GM04503 (cell line): ENCODE measurements at regions not wholly inside any gene's neighbourhood (a gene's known extent, or its start where the extent isn't known, plus 50 kb on each side); places are given as distances from the start of the nearest gene placed in this dataset.
A peak's percentile ranks its signal among the peaks of the same experiment; 100 is the strongest.
"Not testable (repeated sequence)": the region's sequence is repeated elsewhere in the genome, so short reads cannot be mapped to it uniquely, and the experiment has no call there.

Experiments
- DNase-seq: peaks from one replicate; pipeline ENCODE4 v3.0.0-alpha.2; 2012; ENCODE audit warnings: low read depth

- DNase-seq: no peak
Measured at GRCh38 chr12:88756153-88756552, 175.9 kb upstream of the KITLG start.

- no peak for DNase-seq
Measured at GRCh38 chr12:88753707-88754106, 173.4 kb upstream of the KITLG start.

GRCh38 chr12:88753066-88753465 lies 172.8 kb upstream of the KITLG start:
- peak; percentile 23 for DNase-seq

GRCh38 chr12:88752183-88752582 lies 171.9 kb upstream of the KITLG start:
- DNase-seq: no peak

- no peak for DNase-seq
Measured at GRCh38 chr12:88750867-88751543, 170.7 kb upstream of the KITLG start.

DNA sequence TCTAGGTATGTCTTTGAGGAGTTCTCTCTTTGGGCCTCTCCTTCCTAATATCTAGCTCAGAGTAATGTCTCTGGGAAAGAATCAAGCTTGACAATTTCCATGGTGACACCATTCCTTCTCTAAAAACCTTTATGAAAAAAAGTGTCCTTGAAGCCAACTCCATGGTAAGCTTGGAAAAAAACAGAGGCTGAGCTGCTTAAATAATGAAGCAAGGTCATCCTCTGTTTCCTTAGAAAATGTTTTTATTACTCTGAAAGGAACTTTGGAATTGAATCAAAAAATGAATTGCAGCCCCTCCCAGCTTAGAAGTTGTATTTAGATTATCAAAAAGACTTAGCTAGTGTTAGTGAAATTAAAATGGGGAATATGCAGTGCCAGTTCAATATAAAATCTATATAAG lies 166.1 kb upstream of the KITLG start:
- no peak for DNase-seq

- DNase-seq: no peak
Measured at GRCh38 chr12:88743946-88744685, 163.8 kb upstream of the KITLG start.

- DNase-seq: no peak
Measured at GRCh38 chr12:88737838-88738472, 157.7 kb upstream of the KITLG start.

DNA sequence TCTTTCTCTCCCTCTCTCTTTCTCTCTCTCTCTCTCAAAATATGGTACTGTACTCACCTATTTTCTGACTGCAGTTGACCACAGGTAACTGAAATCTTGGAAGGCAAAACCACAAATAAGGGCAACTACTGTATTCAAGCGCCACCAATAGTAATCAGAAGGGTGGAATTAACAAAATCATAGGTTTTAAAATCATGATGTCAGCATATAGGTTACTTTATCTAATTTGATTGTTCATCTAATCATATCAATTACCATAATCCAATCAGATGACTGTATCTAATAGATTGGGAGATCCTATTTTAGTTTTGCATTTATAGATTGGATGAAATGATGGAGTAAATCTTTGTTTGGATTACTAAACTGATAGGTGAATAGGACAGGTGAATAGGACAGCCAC lies 155.8 kb upstream of the KITLG start:
- no peak for DNase-seq

- no peak for DNase-seq
Measured at GRCh38 chr12:88733008-88733407, 152.7 kb upstream of the KITLG start.

- no peak for DNase-seq
Measured at GRCh38 chr12:88729196-88729595, 148.9 kb upstream of the KITLG start.

DNA sequence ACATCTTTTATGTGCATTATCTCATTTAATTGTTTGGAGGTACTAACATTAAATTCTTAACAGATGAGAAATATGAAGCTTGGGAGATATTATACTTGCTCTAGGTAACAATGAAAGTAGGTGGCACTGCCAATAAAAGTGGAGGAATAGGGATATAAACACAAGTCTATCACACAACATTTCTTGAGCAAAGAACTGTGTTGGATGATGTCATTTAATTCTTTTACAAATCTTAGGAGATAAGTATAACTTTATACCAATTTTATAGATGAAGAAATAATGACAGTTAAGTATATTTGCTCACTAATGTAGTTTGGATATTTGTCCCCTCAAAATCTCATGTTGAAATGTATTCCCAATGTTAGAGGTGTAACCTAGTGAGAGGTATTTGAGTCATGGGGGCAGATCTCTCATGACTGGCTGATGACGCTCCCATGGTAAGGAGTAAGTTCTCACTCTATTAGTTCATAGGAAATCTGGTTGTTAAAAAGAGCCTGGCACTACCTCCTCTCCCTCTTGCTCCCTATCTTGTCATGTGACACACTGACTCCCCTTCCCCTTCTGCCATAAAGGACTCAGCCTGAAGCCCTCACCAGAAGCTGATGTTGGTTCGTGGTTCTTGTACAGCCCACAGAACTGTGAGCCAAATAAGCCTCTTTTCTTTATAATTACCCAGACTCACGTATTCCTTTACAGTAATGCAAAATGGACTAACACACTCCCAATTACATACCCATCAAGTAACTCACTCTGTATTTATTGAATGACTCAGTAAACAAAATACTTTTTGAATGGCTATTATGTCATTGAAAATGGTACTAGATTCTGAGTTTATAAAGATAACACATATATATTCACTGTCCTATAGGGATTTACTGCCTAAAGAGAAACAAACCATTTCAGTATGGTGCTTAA lies 146.8 kb upstream of the KITLG start:
- peak; percentile 18 for DNase-seq

- DNase-seq: no peak
Measured at GRCh38 chr12:88725592-88726143, 145.4 kb upstream of the KITLG start.

- peak; percentile 77 for DNase-seq
Measured at GRCh38 chr12:88723219-88723618, 142.9 kb upstream of the KITLG start.

- DNase-seq: no peak
Measured at GRCh38 chr12:88720785-88721650, 140.7 kb upstream of the KITLG start.

DNA sequence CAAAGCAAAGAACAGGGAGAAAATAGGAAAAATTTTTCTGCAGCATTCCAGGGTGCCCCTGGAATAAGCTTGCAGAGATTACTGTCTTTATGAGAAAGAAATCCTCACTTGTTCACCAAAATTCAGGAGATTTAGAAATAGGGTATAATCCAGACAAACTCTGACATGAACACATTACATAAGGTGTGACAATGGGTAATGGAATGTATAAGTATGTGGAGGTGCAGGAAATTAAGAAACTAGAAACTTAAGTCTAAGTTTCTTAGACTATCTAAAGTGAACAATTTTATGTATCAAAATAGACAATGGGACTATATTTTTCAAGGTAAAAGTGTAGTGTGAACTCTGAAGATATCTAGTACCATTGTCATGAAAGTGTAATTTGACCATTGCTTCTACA lies 140.0 kb upstream of the KITLG start:
- no peak for DNase-seq

GRCh38 chr12:88717188-88717587 lies 136.9 kb upstream of the KITLG start:
- no peak for DNase-seq

DNA sequence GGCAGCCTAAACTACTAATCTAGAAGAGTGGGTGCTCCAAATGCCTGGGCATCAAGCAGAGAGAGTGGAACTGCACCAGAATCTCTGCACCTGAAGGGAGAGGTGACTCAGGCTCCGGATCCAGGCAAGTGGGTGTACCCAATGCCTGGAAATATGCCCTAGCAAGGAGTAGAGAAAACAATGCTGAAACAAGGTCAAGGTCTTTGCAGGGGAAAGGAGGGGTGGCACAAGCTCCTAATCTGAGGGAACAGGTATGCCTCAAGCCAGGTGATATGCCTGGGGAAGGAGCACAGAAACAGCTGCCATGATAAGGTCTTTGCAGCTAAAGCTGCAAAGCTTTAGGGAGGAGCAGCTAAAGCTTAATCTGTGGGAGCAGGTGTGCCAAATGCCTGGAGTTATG lies 136.0 kb upstream of the KITLG start:
- no peak for DNase-seq

GRCh38 chr12:88715673-88716072 lies 135.4 kb upstream of the KITLG start:
- DNase-seq: no peak

DNA sequence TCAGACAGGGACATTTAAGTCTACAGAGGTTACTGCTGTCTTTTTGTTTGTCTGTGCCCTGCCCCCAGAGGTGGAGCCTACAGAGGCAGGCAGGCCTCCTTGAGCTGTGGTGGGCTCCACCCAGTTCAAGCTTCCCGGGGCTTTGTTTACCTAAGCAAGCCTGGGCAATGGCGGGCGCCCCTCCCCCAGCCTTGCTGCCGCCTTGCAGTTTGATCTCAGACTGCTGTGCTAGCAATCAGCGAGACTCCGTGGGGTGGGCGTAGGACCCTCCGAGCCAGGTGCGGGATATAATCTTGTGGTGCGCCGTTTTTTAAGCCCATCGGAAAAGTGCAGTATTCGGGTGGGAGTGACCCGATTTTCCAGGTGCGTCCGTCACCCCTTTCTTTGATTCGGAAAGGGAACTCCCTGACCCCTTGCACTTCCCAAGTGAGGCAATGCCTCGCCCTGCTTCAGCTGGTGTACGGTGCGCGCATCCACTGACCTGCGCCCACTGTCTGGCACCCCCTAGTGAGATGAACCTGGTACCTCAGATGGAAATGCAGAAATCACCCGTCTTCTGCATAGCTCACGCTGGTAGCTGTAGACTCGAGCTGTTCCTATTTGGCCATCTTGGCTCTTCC lies 134.1 kb upstream of the KITLG start:
- DNase-seq: not testable (repeated sequence)
